SK-N-SH treated with all-trans-retinoic acid at 6 μM for 48 hours (cell line): ENCODE measurements at regions not wholly inside any gene's neighbourhood (a gene's known extent, or its start where the extent isn't known, plus 50 kb on each side); places are given as distances from the start of the nearest gene placed in this dataset.
"Not testable (repeated sequence)": the region's sequence is repeated elsewhere in the genome, so short reads cannot be mapped to it uniquely, and the experiment has no call there.

Experiments used
- ATAC-seq: fragments of 200-7000 bp; cut with Tn5 transposase; 3 replicates; pipeline ENCODE4 v1.9.1; 2020; ENCODE audit warnings: mild to moderate bottlenecking, moderate library complexity
- ARNTL ChIP-seq: fragments of 450-650 bp; formaldehyde crosslinking; IDR thresholded peaks from 2 replicates; pipeline ENCODE4 v1.5.0; 2020; ENCODE audit warnings: low read depth, mild to moderate bottlenecking, moderate library complexity, borderline replicate concordance
- BACH2 ChIP-seq: fragments of 250-450 bp; sonication (Bioruptor Pico); IDR thresholded peaks from 2 replicates; pipeline ENCODE4 v1.9.0; 2021; ENCODE audit warnings: mild to moderate bottlenecking, borderline replicate concordance
- CSDC2 ChIP-seq: fragments of 250-450 bp; sonication (Bioruptor Pico); IDR thresholded peaks from 2 replicates; pipeline ENCODE4 v1.5.0; 2020; ENCODE audit warnings: mild to moderate bottlenecking, moderate library complexity
- ESRRG ChIP-seq: fragments of 250-450 bp; sonication (Bioruptor Pico); IDR thresholded peaks from 2 replicates; pipeline ENCODE4 v1.6.1; 2021; ENCODE audit warnings: mild to moderate bottlenecking
- ISL1 ChIP-seq: fragments of 250-450 bp; sonication (Bioruptor Pico); IDR thresholded peaks from 2 replicates; pipeline ENCODE4 v2.1.2; 2022; ENCODE audit warnings: mild to moderate bottlenecking, moderate library complexity
- OSR1 ChIP-seq: fragments of 250-450 bp; sonication (Bioruptor Pico); IDR thresholded peaks from 2 replicates; pipeline ENCODE4 v1.8.0; 2022; ENCODE audit warnings: moderate library complexity, mild to moderate bottlenecking, inconsistent platforms
- PPARA ChIP-seq: fragments of 250-450 bp; sonication (Bioruptor Pico); IDR thresholded peaks from 2 replicates; pipeline ENCODE4 v1.5.0; 2020; ENCODE audit warnings: mild to moderate bottlenecking, borderline replicate concordance
- RARB ChIP-seq: fragments of 250-450 bp; sonication (Bioruptor Pico); IDR thresholded peaks from 2 replicates; pipeline ENCODE4 v1.8.0; 2021; ENCODE audit warnings: mild to moderate bottlenecking, moderate library complexity
- SNAI2 ChIP-seq: fragments of 250-450 bp; sonication (Bioruptor Pico); IDR thresholded peaks from 2 replicates; pipeline ENCODE4 v1.5.0; 2020; ENCODE audit warnings: mild to moderate bottlenecking, moderate library complexity
- TCF4 ChIP-seq: fragments of 250-450 bp; sonication (Bioruptor Pico); IDR thresholded peaks from 2 replicates; pipeline ENCODE4 v1.8.0; 2021; ENCODE audit warnings: mild to moderate bottlenecking, moderate library complexity, borderline replicate concordance
- TOX ChIP-seq: fragments of 250-450 bp; sonication (Bioruptor Pico); IDR thresholded peaks from 2 replicates; pipeline ENCODE4 v1.8.0; 2021; ENCODE audit warnings: mild to moderate bottlenecking, moderate library complexity, borderline replicate concordance
- ZFP3 ChIP-seq: fragments of 250-450 bp; sonication (Bioruptor Pico); IDR thresholded peaks from 2 replicates; pipeline ENCODE4 v1.5.0; 2020; ENCODE audit warnings: mild to moderate bottlenecking, moderate library complexity
- ZFP30 ChIP-seq: fragments of 450-650 bp; formaldehyde crosslinking; IDR thresholded peaks from 2 replicates; pipeline ENCODE4 v1.5.0; 2022; ENCODE audit warnings: mild to moderate bottlenecking, moderate library complexity
- ZNF70 ChIP-seq: fragments of 450-650 bp; formaldehyde crosslinking; IDR thresholded peaks from 2 replicates; pipeline ENCODE4 v1.5.0; 2020; ENCODE audit warnings: mild to moderate bottlenecking, moderate library complexity
- ZNF8 ChIP-seq: fragments of 450-650 bp; formaldehyde crosslinking; IDR thresholded peaks from 2 replicates; pipeline ENCODE4 v1.5.0; 2020; ENCODE audit warnings: mild to moderate bottlenecking, moderate library complexity
- TF ChIP-seq, protein P1 (sequence below): fragments of 250-450 bp; sonication (Bioruptor Pico); IDR thresholded peaks from 2 replicates; pipeline ENCODE4 v1.8.0; 2020; ENCODE audit warnings: mild to moderate bottlenecking, moderate library complexity, borderline replicate concordance
- TF ChIP-seq, protein P2 (sequence below): fragments of 250-450 bp; sonication (Bioruptor Pico); IDR thresholded peaks from 2 replicates; pipeline ENCODE4 v1.5.1; 2020; ENCODE audit warnings: low read depth, mild to moderate bottlenecking, moderate library complexity
- TF ChIP-seq, protein P3 (sequence below): fragments of 250-450 bp; sonication (Bioruptor Pico); IDR thresholded peaks from 2 replicates; pipeline ENCODE4 v1.5.0; 2020; ENCODE audit warnings: mild to moderate bottlenecking, moderate library complexity

DNA sequence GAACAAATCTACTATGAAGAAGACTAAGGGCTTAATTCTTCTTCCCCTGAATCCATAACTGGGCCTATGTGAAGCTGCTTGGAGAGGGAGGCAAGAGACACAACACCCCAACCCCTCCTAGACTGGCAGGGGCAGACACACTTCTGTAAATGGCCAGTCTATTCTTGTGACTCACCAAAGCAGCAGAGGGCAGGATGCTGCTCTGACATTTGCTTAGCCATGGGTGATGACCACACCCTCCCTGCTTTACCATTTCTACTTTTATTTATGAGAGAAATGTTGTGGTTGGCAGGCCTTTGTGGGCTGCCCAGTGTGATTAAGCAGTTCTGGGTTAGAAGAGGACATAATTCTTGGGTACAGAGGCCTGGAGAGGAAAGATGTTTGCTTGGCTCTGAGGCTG, 189.8 kb upstream of the DPYD start (continued):
- TF ChIP-seq, protein P1, sequence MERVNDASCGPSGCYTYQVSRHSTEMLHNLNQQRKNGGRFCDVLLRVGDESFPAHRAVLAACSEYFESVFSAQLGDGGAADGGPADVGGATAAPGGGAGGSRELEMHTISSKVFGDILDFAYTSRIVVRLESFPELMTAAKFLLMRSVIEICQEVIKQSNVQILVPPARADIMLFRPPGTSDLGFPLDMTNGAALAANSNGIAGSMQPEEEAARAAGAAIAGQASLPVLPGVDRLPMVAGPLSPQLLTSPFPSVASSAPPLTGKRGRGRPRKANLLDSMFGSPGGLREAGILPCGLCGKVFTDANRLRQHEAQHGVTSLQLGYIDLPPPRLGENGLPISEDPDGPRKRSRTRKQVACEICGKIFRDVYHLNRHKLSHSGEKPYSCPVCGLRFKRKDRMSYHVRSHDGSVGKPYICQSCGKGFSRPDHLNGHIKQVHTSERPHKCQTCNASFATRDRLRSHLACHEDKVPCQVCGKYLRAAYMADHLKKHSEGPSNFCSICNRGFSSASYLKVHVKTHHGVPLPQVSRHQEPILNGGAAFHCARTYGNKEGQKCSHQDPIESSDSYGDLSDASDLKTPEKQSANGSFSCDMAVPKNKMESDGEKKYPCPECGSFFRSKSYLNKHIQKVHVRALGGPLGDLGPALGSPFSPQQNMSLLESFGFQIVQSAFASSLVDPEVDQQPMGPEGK = no peak
- TF ChIP-seq ZNF70 (CRISPR knock-in tag) = no peak
- TF ChIP-seq ZNF8 (CRISPR knock-in tag) = no peak
- TF ChIP-seq SNAI2 (CRISPR knock-in tag) = no peak
- no peak for TF ChIP-seq CSDC2
- TF ChIP-seq TOX (CRISPR knock-in tag) = no peak
- no peak for TF ChIP-seq ESRRG
- no peak for TF ChIP-seq ISL1 (CRISPR knock-in tag)
- TF ChIP-seq BACH2 (CRISPR knock-in tag) = no peak

DNA sequence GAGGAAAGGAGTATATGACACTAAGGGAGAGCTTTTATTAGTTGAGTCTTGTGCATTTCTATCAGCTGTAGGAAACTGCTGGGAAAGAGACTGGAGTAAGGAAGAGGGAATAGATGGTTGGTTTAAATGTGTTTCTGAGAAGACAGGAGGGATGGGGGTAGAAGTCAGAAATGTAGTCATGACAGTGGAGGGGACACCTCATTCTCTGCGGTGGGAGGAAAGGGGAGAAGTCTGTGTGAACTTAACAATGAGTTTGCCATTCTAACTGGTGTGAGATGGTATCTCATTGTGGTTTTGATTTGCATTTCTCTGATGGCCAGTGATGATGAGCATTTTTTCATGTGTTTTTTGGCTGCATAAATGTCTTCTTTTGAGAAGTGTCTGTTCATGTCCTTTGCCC, 187.5 kb upstream of the DPYD start:
- not testable (repeated sequence) for ATAC-seq

DNA sequence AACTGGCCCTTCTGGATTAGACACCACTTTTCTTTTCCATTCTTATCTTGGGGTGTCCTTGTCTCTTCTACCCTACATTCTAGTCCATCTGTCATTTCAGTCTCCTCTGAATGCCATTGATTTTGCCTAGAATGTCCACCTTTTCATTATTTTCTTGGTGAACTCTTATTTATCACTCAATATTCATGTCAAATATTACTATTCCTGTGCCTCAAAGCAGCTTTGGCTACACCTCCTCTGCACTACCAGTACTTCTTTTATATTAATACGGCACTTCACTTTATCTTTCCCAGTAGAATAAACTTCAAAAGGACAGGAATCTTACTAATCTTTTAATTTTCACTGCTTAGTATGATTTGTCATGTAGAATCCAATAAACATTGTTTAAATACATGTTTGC, 186.4 kb upstream of the DPYD start:
- TF ChIP-seq, protein P1 = no peak
- TF ChIP-seq ZFP3 (CRISPR knock-in tag) = peak; percentile 84
- TF ChIP-seq TOX (CRISPR knock-in tag) = peak; percentile 34; the same call in 1 of the 2 replicates
- ATAC-seq = no peak

DNA sequence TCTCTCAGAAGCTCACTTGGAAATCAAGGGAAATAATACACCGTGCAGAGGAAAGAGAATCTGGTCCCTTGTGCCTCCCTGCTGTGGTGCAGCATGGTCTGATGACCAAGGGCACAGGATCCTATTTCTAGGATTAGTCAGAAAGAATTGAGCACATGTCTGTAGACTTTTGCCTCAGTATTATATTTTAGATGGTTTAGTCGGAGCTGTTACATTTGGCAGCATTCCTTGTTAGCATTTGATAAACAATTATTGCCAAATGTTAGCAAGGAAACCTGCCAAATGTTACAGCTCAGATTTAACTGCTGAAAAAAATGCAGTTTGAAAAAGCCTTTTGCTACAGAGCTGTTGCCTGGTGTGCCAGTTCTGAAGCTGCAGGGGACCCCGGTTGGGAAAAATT, 183.5 kb upstream of the DPYD start:
- TF ChIP-seq BACH2 (CRISPR knock-in tag) (no peak), TCF4 (no peak), OSR1 (CRISPR knock-in tag) (no peak), ZNF70 (CRISPR knock-in tag) (no peak), ARNTL (CRISPR knock-in tag) (no peak)
- ATAC-seq = peak; percentile 62

DNA sequence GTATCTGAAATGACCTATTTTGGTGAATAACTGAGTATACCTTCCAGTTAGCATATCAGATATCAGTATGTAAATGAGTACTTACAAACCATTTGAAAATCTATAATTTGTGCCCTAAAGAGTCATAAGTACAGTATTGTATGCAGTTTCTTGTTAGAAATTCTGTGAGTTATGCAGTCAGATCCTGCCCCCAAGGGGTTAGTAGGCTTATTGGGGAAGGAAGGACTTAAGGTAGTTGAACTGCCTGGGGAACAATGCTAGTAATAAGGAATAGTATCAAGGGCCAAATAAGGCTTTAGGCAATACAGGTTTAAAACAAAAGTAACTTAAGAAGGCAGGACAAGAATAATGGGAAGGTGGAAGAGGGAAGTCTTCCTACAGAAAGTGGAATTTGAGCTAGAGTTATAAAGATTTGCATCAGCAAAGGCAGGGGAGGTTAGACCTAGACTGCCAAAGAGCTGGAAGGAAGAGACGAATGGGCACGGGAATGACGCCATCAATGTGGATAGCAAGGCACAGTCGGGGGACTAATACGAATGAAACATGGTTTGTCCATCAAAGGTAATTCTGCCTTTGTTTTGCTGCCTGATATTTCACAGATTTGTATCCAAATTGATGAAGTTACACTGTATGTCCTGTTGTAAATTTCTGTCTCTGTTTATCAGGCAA, 182.9 kb upstream of the DPYD start:
- peak; percentile 38; the same call in 1 of the 3 replicates for ATAC-seq
- TF ChIP-seq ZFP30 (CRISPR knock-in tag) (no peak), ZNF70 (CRISPR knock-in tag) (no peak), SNAI2 (CRISPR knock-in tag) (no peak), TCF4 (no peak), PPARA (no peak), RARB (CRISPR knock-in tag) (no peak), ISL1 (CRISPR knock-in tag) (no peak)
- TF ChIP-seq, protein P2, sequence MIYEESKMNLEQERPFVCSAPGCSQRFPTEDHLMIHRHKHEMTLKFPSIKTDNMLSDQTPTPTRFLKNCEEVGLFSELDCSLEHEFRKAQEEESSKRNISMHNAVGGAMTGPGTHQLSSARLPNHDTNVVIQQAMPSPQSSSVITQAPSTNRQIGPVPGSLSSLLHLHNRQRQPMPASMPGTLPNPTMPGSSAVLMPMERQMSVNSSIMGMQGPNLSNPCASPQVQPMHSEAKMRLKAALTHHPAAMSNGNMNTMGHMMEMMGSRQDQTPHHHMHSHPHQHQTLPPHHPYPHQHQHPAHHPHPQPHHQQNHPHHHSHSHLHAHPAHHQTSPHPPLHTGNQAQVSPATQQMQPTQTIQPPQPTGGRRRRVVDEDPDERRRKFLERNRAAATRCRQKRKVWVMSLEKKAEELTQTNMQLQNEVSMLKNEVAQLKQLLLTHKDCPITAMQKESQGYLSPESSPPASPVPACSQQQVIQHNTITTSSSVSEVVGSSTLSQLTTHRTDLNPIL (CRISPR knock-in tag) = no peak
- TF ChIP-seq, protein P3, sequence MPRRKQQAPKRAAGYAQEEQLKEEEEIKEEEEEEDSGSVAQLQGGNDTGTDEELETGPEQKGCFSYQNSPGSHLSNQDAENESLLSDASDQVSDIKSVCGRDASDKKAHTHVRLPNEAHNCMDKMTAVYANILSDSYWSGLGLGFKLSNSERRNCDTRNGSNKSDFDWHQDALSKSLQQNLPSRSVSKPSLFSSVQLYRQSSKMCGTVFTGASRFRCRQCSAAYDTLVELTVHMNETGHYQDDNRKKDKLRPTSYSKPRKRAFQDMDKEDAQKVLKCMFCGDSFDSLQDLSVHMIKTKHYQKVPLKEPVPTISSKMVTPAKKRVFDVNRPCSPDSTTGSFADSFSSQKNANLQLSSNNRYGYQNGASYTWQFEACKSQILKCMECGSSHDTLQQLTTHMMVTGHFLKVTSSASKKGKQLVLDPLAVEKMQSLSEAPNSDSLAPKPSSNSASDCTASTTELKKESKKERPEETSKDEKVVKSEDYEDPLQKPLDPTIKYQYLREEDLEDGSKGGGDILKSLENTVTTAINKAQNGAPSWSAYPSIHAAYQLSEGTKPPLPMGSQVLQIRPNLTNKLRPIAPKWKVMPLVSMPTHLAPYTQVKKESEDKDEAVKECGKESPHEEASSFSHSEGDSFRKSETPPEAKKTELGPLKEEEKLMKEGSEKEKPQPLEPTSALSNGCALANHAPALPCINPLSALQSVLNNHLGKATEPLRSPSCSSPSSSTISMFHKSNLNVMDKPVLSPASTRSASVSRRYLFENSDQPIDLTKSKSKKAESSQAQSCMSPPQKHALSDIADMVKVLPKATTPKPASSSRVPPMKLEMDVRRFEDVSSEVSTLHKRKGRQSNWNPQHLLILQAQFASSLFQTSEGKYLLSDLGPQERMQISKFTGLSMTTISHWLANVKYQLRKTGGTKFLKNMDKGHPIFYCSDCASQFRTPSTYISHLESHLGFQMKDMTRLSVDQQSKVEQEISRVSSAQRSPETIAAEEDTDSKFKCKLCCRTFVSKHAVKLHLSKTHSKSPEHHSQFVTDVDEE = no peak
- TF ChIP-seq, protein P1 = no peak
